ENCODE measurements at regions not wholly inside any gene's neighbourhood (a gene's known extent, or its start where the extent isn't known, plus 50 kb on each side); places are given as distances from the start of the nearest gene placed in this dataset.

- no peak for TF ChIP-seq CTCF (IDR thresholded peaks at IDR 0.05)
- TF ChIP-seq EZH2 (IDR thresholded peaks at IDR 0.05; ENCODE audit: borderline replicate concordance, insufficient read depth, low read depth, low read length, poor library complexity, severe bottlenecking), result no peak
These were observed 115.2 kb downstream of the RAP2A start for GRCh38 chr13:97549201-97549600.

Data from B cell (primary cell).